Caco-2 (cell line): ENCODE measurements at regions not wholly inside any gene's neighbourhood (a gene's known extent, or its start where the extent isn't known, plus 50 kb on each side); places are given as distances from the start of the nearest gene placed in this dataset.

Experiments used
- BruUV-seq: library from RNA; stranded (reverse); fragments of 400-500 nt; replicated peaks from 2 replicates; lab custom pipeline; 2021; lab: Mats Ljungman, UMichigan
- CTCF ChIA-PET: fragments of 300-600 bp; sonication (Branson Sonifier 250); formaldehyde crosslinking; loops from one replicate; lab custom pipeline; 2022; ENCODE audit warnings: antibody characterized with exemption; lab: Charles Lee
- POLR2A ChIA-PET: fragments of 300-600 bp; sonication (Branson Sonifier 250); formaldehyde crosslinking; loops from one replicate; lab custom pipeline; 2022; ENCODE audit warnings: antibody characterized with exemption; lab: Charles Lee
- DNase-seq, 2 experiments: peaks; one replicate each; pipeline versions ENCODE4 v3.0.0 to v3.0.0-alpha.2; 2020 to 2022
- H3K27me3 ChIP-seq: replicated peaks from 2 replicates; pipeline ENCODE4 v1.6.0; 2011; ENCODE audit warnings: low read length; ENCODE audit not compliant: control insufficient read depth, insufficient read depth
- H3K36me3 ChIP-seq: 2 replicates; pipeline ENCODE4 v1.5.1; 2011; ENCODE audit warnings: low read length; ENCODE audit not compliant: control insufficient read depth, insufficient read depth
- H3K4me1 ChIP-seq: fragments of 250-450 bp; sonication (Bioruptor Pico); 2 replicates; pipeline ENCODE4 v1.5.1; 2020; ENCODE audit warnings: mild to moderate bottlenecking
- H3K4me3 ChIP-seq: 2 replicates; pipeline ENCODE4 v1.5.1; 2011; ENCODE audit warnings: low read depth, mild to moderate bottlenecking, control low read depth, low read length
- H3K9me3 ChIP-seq: fragments of 250-450 bp; sonication (Bioruptor Pico); 2 replicates; pipeline ENCODE4 v1.5.1; 2020; ENCODE audit warnings: mild to moderate bottlenecking, moderate library complexity
- H3K27ac Mint-ChIP-seq: one replicate; pipeline ENCODE4 v1.8.0; 2022; ENCODE audit warnings: mixed read lengths; ENCODE audit not compliant: unreplicated experiment
- H3K27me3 Mint-ChIP-seq: one replicate; pipeline ENCODE4 v1.8.0; 2022; ENCODE audit warnings: mixed read lengths; ENCODE audit not compliant: insufficient read depth, unreplicated experiment
- H3K36me3 Mint-ChIP-seq: one replicate; pipeline ENCODE4 v1.8.0; 2022; ENCODE audit warnings: mild to moderate bottlenecking, mixed read lengths; ENCODE audit not compliant: insufficient read depth, unreplicated experiment
- H3K4me1 Mint-ChIP-seq: one replicate; pipeline ENCODE4 v1.8.0; 2022; ENCODE audit warnings: low read depth, mixed read lengths; ENCODE audit not compliant: unreplicated experiment
- H3K4me3 Mint-ChIP-seq: one replicate; pipeline ENCODE4 v1.8.0; 2022; ENCODE audit warnings: mild to moderate bottlenecking, moderate library complexity, mixed read lengths; ENCODE audit not compliant: unreplicated experiment
- H3K9me3 Mint-ChIP-seq: one replicate; pipeline ENCODE4 v1.8.0; 2022; ENCODE audit warnings: mixed read lengths; ENCODE audit not compliant: unreplicated experiment
- intact Hi-C: fragments of 100-400 bp; cut with micrococcal nuclease; formaldehyde crosslinking; loops from one replicate; pipeline ENCODE4 v1.10.0; 2022; ENCODE audit not compliant: unreplicated experiment
- TF ChIP-seq, protein P1 (sequence below), 2 experiments: fragments of 200-600 bp in 1 of 2; IDR thresholded peaks; 1 replicate in 1 of 2; 2 replicates in 1 of 2; pipeline versions ENCODE4 v1.5.1 to v1.8.0; 2011 to 2022; ENCODE audit warnings: antibody characterized with exemption in 1 of 2, control low read depth in 1 of 2, inconsistent platforms in 1 of 2, low read depth in 1 of 2, low read length in 1 of 2, mild to moderate bottlenecking in 1 of 2, moderate library complexity in 1 of 2; ENCODE audit not compliant: insufficient read depth in 1 of 2, severe bottlenecking in 1 of 2, unreplicated experiment in 1 of 2

- no peaks in the 10 kb centered on the region for H3K4me1 Mint-ChIP-seq
- no peaks in the 10 kb centered on the region for H3K27me3 Mint-ChIP-seq
- DNase-seq: no peak
- Histone ChIP-seq H3K4me3 (no peak overlapping the region), H3K4me1 (no peaks in the 10 kb centered on the region), H3K36me3 (no peaks in the 10 kb centered on the region), H3K27me3 (no peaks in the 10 kb centered on the region), H3K9me3 (no peaks in the 10 kb centered on the region)
- TF ChIP-seq, protein P1, sequence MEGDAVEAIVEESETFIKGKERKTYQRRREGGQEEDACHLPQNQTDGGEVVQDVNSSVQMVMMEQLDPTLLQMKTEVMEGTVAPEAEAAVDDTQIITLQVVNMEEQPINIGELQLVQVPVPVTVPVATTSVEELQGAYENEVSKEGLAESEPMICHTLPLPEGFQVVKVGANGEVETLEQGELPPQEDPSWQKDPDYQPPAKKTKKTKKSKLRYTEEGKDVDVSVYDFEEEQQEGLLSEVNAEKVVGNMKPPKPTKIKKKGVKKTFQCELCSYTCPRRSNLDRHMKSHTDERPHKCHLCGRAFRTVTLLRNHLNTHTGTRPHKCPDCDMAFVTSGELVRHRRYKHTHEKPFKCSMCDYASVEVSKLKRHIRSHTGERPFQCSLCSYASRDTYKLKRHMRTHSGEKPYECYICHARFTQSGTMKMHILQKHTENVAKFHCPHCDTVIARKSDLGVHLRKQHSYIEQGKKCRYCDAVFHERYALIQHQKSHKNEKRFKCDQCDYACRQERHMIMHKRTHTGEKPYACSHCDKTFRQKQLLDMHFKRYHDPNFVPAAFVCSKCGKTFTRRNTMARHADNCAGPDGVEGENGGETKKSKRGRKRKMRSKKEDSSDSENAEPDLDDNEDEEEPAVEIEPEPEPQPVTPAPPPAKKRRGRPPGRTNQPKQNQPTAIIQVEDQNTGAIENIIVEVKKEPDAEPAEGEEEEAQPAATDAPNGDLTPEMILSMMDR (IDR thresholded peaks at IDR 0.05; ENCODE audit: insufficient read depth in 1 of 2, low read depth in 1 of 2, low read length in 1 of 2, severe bottlenecking in 1 of 2, unreplicated experiment in 1 of 2): no peak
- no peak overlapping the region for H3K27ac Mint-ChIP-seq
- no peaks in the 10 kb centered on the region for H3K36me3 Mint-ChIP-seq
- BruUV-seq: no TSS peak
- H3K4me3 Mint-ChIP-seq: no peak overlapping the region
- H3K9me3 Mint-ChIP-seq: no peaks in the 10 kb centered on the region
- ChIA-PET POLR2A (no interaction called here), CTCF (no interaction called here)
- intact Hi-C loops: no loop called here
Measured at GRCh38 chr9:79201636-79202035, 370.1 kb upstream of the TLE4 start.

DNA sequence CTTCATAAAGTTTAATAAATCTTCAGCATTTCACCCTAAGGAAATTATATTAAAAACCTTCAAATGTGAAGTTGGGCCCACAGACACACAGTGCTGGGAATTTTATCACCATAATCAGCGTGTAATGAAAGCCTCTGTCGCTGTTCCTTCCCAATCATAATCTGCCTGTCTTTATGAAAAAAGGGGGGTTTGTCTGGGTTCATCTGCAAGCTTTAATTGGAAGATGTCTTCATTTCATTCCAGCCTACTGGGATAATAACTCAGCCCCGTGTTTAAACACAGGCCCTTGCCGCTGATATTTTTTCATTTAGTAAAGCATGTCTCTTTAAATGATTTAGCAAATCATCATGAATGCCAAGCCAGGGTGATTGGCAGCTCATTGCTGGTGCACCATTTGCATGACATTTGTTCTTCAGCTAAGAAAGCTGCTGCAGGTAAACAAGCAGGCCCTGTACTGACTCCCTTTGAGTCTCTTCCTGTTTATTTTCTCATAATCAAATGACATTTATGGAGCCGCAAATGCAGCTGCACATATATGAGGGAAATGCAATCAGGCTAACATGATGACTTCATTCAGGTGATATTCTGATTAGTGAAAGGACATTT lies 362.9 kb upstream of the TLE4 start:
- no peaks in the 10 kb centered on the region for H3K9me3 ChIP-seq
- ChIA-PET CTCF (no interaction called here), POLR2A (no interaction called here)
- H3K4me3 ChIP-seq: no peak overlapping the region
- no peaks in the 10 kb centered on the region for H3K4me1 ChIP-seq
- DNase-seq: no peak
- H3K4me3 Mint-ChIP-seq: no peak overlapping the region
- no peaks in the 10 kb centered on the region for H3K36me3 Mint-ChIP-seq
- intact Hi-C loops: no loop called here
- H3K36me3 ChIP-seq: no peaks in the 10 kb centered on the region
- no peaks in the 10 kb centered on the region for H3K4me1 Mint-ChIP-seq
- BruUV-seq: no TSS peak
- no peaks in the 10 kb centered on the region for H3K27me3 Mint-ChIP-seq
- H3K9me3 Mint-ChIP-seq: no peaks in the 10 kb centered on the region
- H3K27ac Mint-ChIP-seq: no peak overlapping the region
- H3K27me3 ChIP-seq: no peaks in the 10 kb centered on the region
- TF ChIP-seq, protein P1 (IDR thresholded peaks at IDR 0.05; ENCODE audit: insufficient read depth in 1 of 2, low read depth in 1 of 2, low read length in 1 of 2, severe bottlenecking in 1 of 2, unreplicated experiment in 1 of 2): no peak

- BruUV-seq: no TSS peak
- intact Hi-C loops: no loop called here
- POLR2A ChIA-PET: no interaction called here
- H3K4me3 ChIP-seq: no peak overlapping the region
- no peaks in the 10 kb centered on the region for H3K9me3 ChIP-seq
- TF ChIP-seq, protein P1 (IDR thresholded peaks at IDR 0.05; ENCODE audit: insufficient read depth in 1 of 2, low read depth in 1 of 2, low read length in 1 of 2, severe bottlenecking in 1 of 2, unreplicated experiment in 1 of 2): no peak
- H3K36me3 Mint-ChIP-seq: no peaks in the 10 kb centered on the region
- H3K4me1 Mint-ChIP-seq: no peaks in the 10 kb centered on the region
- H3K36me3 ChIP-seq: no peaks in the 10 kb centered on the region
- H3K27me3 Mint-ChIP-seq: no peaks in the 10 kb centered on the region
- no peaks in the 10 kb centered on the region for H3K9me3 Mint-ChIP-seq
- H3K4me1 ChIP-seq: no peaks in the 10 kb centered on the region
- no peaks in the 10 kb centered on the region for H3K27me3 ChIP-seq
- no peak for DNase-seq
- no peak overlapping the region for H3K27ac Mint-ChIP-seq
- no peak overlapping the region for H3K4me3 Mint-ChIP-seq
- CTCF ChIA-PET: no interaction called here
Measured at GRCh38 chr9:79210541-79211243, 361.1 kb upstream of the TLE4 start.
